ENCODE measurements at regions not wholly inside any gene's neighbourhood (a gene's known extent, or its start where the extent isn't known, plus 50 kb on each side); places are given as distances from the start of the nearest gene placed in this dataset.

DNA sequence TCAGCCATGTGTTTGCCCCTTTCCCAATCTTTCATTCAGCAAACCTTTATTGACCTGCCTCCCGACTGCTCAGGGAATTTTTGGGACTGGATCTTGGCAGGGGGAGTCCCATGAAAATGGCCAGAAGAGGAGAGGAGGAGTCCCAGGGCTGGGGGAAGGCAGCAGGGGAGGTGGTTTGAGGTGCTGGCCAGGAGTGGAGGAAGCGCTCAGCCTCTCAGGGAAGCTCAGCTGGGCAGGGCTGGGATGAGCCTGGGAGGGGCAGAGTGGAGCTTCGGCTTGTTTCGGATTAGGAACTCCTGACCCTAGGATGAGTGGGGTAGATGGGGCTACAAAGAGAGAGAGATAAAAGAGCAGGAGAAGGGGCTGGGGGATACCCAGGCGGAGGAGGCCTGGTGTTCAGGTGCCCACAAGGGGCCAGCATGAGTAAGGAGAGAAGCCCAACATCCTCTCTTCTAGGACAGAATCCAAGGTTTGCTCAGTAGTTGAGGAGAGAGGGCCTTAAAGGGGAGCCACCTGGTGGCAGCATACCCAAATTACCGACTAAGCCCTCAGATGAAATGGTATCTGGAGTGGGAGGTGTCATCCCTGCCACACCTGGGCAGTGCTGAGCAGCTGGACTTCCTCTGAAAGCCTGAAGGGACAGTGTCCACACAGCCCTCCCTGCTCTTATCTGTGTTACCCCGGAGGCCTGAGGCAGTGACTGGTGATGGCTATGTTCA, 91.1 kb downstream of the INHBB start:
- TF ChIP-seq CTCF (IDR thresholded peaks at IDR 0.05) (peak in 5 of 6 experiments; percentile 19 to 58 (median 46)), POLR2A (IDR thresholded peaks at IDR 0.05) (no peak)
